Progenitor cell of endocrine pancreas (in vitro differentiated cells): ENCODE measurements at regions not wholly inside any gene's neighbourhood (a gene's known extent, or its start where the extent isn't known, plus 50 kb on each side); places are given as distances from the start of the nearest gene placed in this dataset.
A peak's percentile ranks its signal among the peaks of the same experiment; 100 is the strongest.

Experiments
- DNase-seq: peaks from one replicate; pipeline ENCODE4 v3.0.0; 2021; ENCODE audit warnings: low spot score; ENCODE audit not compliant: unreplicated experiment
- H3K27ac Mint-ChIP-seq: 2 replicates; pipeline ENCODE4 v1.8.0; 2021; ENCODE audit warnings: mild to moderate bottlenecking, moderate library complexity, mixed read lengths
- H3K27me3 Mint-ChIP-seq: 2 replicates; pipeline ENCODE4 v1.8.0; 2021; ENCODE audit warnings: mixed read lengths
- H3K36me3 Mint-ChIP-seq: 2 replicates; pipeline ENCODE4 v1.8.0; 2022; ENCODE audit warnings: mixed read lengths; ENCODE audit not compliant: insufficient read depth
- H3K4me1 Mint-ChIP-seq: 2 replicates; pipeline ENCODE4 v1.8.0; 2021; ENCODE audit warnings: low read depth, mixed read lengths
- H3K4me3 Mint-ChIP-seq: 2 replicates; pipeline ENCODE4 v1.8.0; 2021; ENCODE audit warnings: low read depth, mild to moderate bottlenecking, moderate library complexity, mixed read lengths
- H3K9me3 Mint-ChIP-seq: 2 replicates; pipeline ENCODE4 v1.8.0; 2021; ENCODE audit warnings: low read depth, mixed read lengths
- CTCF ChIP-seq: fragments of 200-600 bp; sonication (generic); IDR thresholded peaks from one replicate; pipeline ENCODE4 v1.5.0; 2021; ENCODE audit warnings: antibody characterized with exemption, mild to moderate bottlenecking; ENCODE audit not compliant: unreplicated experiment

- no peaks in the 10 kb centered on the region for H3K36me3 Mint-ChIP-seq
- TF ChIP-seq CTCF = no peak
- H3K4me3 Mint-ChIP-seq = no peak overlapping the region
- peaks cover 44% of the 10 kb centered on the region for H3K27me3 Mint-ChIP-seq
- H3K4me1 Mint-ChIP-seq = peaks cover 4% of the 10 kb centered on the region
- no peak overlapping the region for H3K27ac Mint-ChIP-seq
- no peak for DNase-seq
- no peaks in the 10 kb centered on the region for H3K9me3 Mint-ChIP-seq
Measured at GRCh38 chr20:59512651-59513050, 91.7 kb upstream of the PHACTR3 start.

GRCh38 chr20:59514554-59514953, 89.8 kb upstream of the PHACTR3 start:
- H3K27me3 Mint-ChIP-seq = peaks cover 47% of the 10 kb centered on the region
- H3K36me3 Mint-ChIP-seq = no peaks in the 10 kb centered on the region
- no peaks in the 10 kb centered on the region for H3K9me3 Mint-ChIP-seq
- no peak overlapping the region for H3K27ac Mint-ChIP-seq
- TF ChIP-seq CTCF = no peak
- no peak for DNase-seq
- peaks cover 4% of the 10 kb centered on the region for H3K4me1 Mint-ChIP-seq
- H3K4me3 Mint-ChIP-seq = no peak overlapping the region

- H3K27me3 Mint-ChIP-seq = peaks cover 50% of the 10 kb centered on the region
- peak; percentile 79 for DNase-seq
- H3K4me3 Mint-ChIP-seq = peak overlapping the region; percentile 57
- peak; percentile 86 for TF ChIP-seq CTCF
- H3K36me3 Mint-ChIP-seq = no peaks in the 10 kb centered on the region
- H3K9me3 Mint-ChIP-seq = no peaks in the 10 kb centered on the region
- peaks cover 4% of the 10 kb centered on the region for H3K4me1 Mint-ChIP-seq
- no peak overlapping the region for H3K27ac Mint-ChIP-seq
Measured at GRCh38 chr20:59515013-59515905, 89.1 kb upstream of the PHACTR3 start.

- no peak overlapping the region for H3K27ac Mint-ChIP-seq
- H3K4me3 Mint-ChIP-seq = no peak overlapping the region
- no peak for DNase-seq
- no peak for TF ChIP-seq CTCF
- H3K27me3 Mint-ChIP-seq = peaks cover 50% of the 10 kb centered on the region
- H3K36me3 Mint-ChIP-seq = no peaks in the 10 kb centered on the region
- H3K4me1 Mint-ChIP-seq = peaks cover 4% of the 10 kb centered on the region
- no peaks in the 10 kb centered on the region for H3K9me3 Mint-ChIP-seq
Measured at GRCh38 chr20:59515906-59516209, 88.5 kb upstream of the PHACTR3 start.

GRCh38 chr20:59518881-59519706, 85.2 kb upstream of the PHACTR3 start:
- Mint-ChIP-seq H3K9me3 (no peaks in the 10 kb centered on the region), H3K27ac (peak overlapping the region; percentile 23), H3K27me3 (peaks cover 46% of the 10 kb centered on the region), H3K4me3 (no peak overlapping the region), H3K4me1 (peaks cover 4% of the 10 kb centered on the region), H3K36me3 (no peaks in the 10 kb centered on the region)
- peak; percentile 87 for TF ChIP-seq CTCF
- no peak for DNase-seq
